Stimulated activated CD8-positive, alpha-beta memory T cell treated with anti-CD3 and anti-CD28 coated beads, Interleukin-7, amount 100 ng/mL, for 48 hours (primary cell): ENCODE measurements at regions not wholly inside any gene's neighbourhood (a gene's known extent, or its start where the extent isn't known, plus 50 kb on each side); places are given as distances from the start of the nearest gene placed in this dataset.

Experiments
- DNase-seq, 2 donors: peaks; one replicate each; pipeline ENCODE4 v3.0.0-alpha.2; 2020; ENCODE audit warnings: low read depth in 1 of 2; ENCODE audit errors: extremely low read depth in 1 of 2

GRCh38 chr4:74674750-74675149, 119.6 kb downstream of the BTC start:
- no peak for DNase-seq

GRCh38 chr4:74675673-74676279, 118.5 kb downstream of the BTC start:
- no peak for DNase-seq

DNA sequence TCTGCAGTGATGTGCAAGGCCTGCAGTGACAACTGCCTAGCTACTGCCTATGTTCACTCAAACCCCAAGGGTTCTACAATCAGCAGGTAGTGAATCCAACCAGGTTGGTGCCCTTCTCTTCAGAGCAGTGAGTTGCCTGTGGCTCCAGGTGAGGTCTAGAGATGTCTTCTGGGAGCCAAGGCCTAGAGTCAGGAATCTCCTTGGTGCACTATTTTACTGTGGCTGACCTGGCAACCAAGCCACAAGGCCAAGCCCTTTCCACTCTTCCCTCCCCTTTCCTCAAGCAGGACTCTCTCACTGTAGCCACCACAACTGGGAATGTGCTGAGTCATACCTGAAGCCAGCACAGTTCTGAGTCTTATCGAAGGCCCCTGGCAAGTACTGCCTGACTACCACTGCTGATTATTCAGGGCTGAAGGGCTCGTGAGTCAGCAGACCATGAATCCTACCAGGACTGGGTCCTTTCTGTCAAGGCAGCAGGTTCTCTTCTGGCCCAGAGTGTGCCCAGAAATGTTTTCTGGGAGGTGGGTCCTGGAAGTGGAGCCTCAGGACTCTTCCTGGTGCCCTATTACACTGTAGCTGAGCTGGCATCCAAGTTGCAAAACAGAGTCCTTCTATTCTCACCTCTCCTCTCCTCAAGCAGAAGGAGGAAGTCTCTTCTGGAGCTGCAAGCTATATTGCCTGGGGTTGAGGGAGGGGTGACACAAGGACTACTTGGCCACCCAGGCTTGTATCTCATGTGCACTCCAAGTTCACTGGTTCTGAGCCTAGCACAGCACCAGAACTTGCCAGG, 111.6 kb downstream of the BTC start:
- DNase-seq = no peak

DNA sequence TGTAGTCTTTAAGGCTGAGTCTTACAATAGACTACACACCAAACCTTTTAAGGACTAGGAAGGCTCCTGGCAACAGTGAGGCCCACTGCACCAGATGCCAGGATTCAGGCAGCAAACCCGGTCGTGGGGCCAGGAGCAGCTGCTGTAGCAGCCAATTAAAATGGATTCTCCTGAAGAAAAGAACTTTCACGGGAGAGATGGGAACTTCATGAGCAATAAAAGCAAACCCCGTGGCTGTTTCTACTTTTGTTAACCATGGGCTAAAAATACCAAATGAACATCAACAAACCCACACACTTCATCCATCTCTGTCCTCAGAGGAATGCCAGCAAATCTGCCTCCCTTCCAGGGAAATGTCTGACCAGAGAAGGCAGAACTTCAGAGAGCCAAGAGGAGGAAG, 101.4 kb downstream of the BTC start:
- DNase-seq = no peak
